Activated CD4-positive, alpha-beta T cell treated with anti-CD3 and anti-CD28 coated beads, Interleukin-2, amount 10 ng/mL, durations not matched to agents 7 days and 5 days (primary cell): ENCODE measurements at regions not wholly inside any gene's neighbourhood (a gene's known extent, or its start where the extent isn't known, plus 50 kb on each side); places are given as distances from the start of the nearest gene placed in this dataset.

Experiments used
- CTCF ChIA-PET: fragments of 350-600 bp; sonication (Branson Sonifier 250); formaldehyde crosslinking; loops from one replicate; lab custom pipeline; 2021; ENCODE audit warnings: antibody characterized with exemption; lab: Charles Lee
- POLR2A ChIA-PET: fragments of 350-600 bp; sonication (Branson Sonifier 250); formaldehyde crosslinking; loops from one replicate; lab custom pipeline; 2021; ENCODE audit warnings: antibody characterized with exemption; lab: Charles Lee
- DNase-seq: peaks from one replicate; pipeline ENCODE4 v3.0.0-alpha.2; 2020
- H3K27ac Mint-ChIP-seq: one replicate; pipeline ENCODE4 v1.8.0; 2021; ENCODE audit warnings: mild to moderate bottlenecking, moderate library complexity, mixed read lengths
- H3K27me3 Mint-ChIP-seq: one replicate; pipeline ENCODE4 v1.8.0; 2021; ENCODE audit warnings: mixed read lengths
- H3K36me3 Mint-ChIP-seq: one replicate; pipeline ENCODE4 v1.8.0; 2021; ENCODE audit warnings: low read depth, mixed read lengths
- H3K4me1 Mint-ChIP-seq: one replicate; pipeline ENCODE4 v1.8.0; 2021; ENCODE audit warnings: mixed read lengths
- H3K4me3 Mint-ChIP-seq: one replicate; pipeline ENCODE4 v1.8.0; 2021; ENCODE audit warnings: mild to moderate bottlenecking, moderate library complexity, mixed read lengths
- H3K9me3 Mint-ChIP-seq: one replicate; pipeline ENCODE4 v1.8.0; 2021; ENCODE audit warnings: mixed read lengths

DNA sequence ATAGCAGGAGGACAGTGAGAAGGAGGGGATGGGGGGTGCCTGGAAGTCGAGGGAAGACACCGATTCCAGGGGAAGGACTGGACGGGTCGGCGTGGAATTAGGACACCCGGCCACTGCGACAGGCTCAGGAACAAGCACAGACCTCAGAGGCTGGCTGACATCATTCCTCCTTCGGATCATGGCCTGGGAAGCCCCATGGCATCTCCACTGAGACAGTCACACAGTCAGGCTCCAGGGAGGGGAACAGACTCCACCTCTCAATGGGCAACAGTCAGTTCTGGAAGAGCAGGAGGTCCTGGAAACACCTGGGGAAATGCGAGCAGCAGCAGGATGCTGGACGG, 67.9 kb upstream of the FBRSL1 start:
- no peak overlapping the region for H3K4me3 Mint-ChIP-seq
- peaks cover 8% of the 10 kb centered on the region for H3K4me1 Mint-ChIP-seq
- H3K36me3 Mint-ChIP-seq = no peaks in the 10 kb centered on the region
- H3K27me3 Mint-ChIP-seq = peaks cover 15% of the 10 kb centered on the region
- DNase-seq = no peak
- H3K9me3 Mint-ChIP-seq = peaks cover 5% of the 10 kb centered on the region
- ChIA-PET CTCF (no interaction called here), POLR2A (no interaction called here)
- H3K27ac Mint-ChIP-seq = no peak overlapping the region

DNA sequence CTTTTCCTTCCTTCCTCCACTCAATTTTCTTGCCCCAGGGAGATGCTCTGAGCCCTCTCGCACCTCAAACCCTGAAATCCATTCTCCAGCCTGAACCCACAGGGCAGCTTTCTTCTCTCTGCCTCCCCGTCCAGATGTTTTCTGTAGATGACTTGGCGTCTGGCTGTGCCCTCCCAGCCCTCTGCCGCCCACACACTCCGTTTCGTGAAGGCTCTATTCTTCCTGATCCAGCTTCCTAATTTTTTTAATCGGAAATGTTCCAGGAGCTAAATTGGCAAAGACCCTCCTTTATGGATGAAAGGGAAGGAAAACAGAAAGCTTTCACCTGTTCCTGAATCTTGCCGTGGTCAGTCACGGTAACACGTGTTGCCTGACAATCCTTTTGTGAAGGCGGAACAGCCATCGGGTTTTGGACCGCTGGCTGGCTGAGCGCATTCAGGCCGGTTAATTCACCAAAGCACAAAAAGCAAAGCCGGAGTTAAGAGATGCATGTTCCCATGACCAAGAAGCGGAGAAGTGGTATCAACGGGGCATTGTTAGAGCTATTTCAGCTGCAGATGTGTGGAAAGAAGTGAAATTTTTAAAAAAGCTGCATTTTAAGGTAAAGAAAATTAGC, 70.2 kb upstream of the FBRSL1 start:
- CTCF ChIA-PET = interaction anchor here (1.5 to 1.6 kb wide), 2 partner anchors 11 to 139 kb away, joined by 3 to 4 read pairs; no protein-coding TSS in a partner anchor
- no peaks in the 10 kb centered on the region for H3K9me3 Mint-ChIP-seq
- POLR2A ChIA-PET = no interaction called here
- DNase-seq = no peak
- H3K4me3 Mint-ChIP-seq = no peak overlapping the region
- peaks cover 15% of the 10 kb centered on the region for H3K27me3 Mint-ChIP-seq
- peaks cover 11% of the 10 kb centered on the region for H3K4me1 Mint-ChIP-seq
- no peak overlapping the region for H3K27ac Mint-ChIP-seq
- H3K36me3 Mint-ChIP-seq = no peaks in the 10 kb centered on the region

DNA sequence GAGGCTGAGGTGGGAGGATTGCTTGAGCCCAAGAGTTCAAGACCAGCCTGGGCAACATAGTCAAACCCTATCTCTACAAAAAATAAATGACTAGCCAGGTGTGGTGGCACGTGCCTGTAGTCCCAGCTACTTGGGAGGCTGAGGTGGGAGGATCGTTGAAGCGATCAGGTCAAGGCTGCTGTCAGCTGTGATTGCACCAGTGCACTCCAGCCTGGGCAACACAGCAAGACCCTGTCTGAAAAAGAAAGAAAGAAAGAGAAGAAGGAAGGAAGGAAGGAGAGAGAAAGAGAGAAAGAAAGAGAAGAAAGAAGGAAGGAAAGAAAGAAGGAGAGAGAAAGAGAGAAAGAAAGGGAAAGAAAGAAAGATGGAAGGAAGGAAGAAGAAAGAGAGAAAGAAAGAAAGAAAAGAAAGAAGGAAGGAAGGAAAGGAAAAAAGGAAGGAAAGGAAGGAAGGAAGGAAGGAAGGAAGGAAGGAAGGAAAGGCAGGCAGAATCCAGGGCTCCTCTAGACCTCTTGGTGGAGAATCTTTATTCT, 71.5 kb upstream of the FBRSL1 start:
- H3K27me3 Mint-ChIP-seq = peaks cover 15% of the 10 kb centered on the region
- no peaks in the 10 kb centered on the region for H3K9me3 Mint-ChIP-seq
- ChIA-PET CTCF (interaction anchor here (1.0 kb wide), 1 partner anchor 12 kb away, joined by 3 read pairs; no protein-coding TSS in a partner anchor), POLR2A (no interaction called here)
- no peak for DNase-seq
- no peaks in the 10 kb centered on the region for H3K36me3 Mint-ChIP-seq
- peaks cover 11% of the 10 kb centered on the region for H3K4me1 Mint-ChIP-seq
- no peak overlapping the region for H3K4me3 Mint-ChIP-seq
- peak overlapping the region; percentile 64 for H3K27ac Mint-ChIP-seq

DNA sequence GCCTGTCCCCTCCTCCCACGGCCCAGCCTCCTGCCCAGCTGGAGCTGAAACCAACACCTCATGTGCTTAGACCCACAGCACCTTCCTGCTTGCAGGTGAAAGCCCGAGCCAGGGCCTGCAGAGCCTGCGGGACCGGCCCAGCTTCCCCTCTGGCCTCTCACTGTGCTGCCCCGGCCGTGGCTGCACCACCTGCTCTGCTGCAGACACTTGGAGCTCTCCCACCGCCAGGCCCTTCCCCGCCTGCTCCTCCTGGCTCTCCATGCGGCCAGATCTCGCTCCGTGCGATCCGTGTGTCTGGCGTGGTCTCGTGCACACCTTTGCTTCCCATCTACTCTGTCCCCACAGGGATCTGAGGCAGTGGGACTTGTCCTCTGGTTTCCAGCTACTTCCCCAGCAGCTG, 72.2 kb upstream of the FBRSL1 start:
- Mint-ChIP-seq H3K4me1 (peaks cover 8% of the 10 kb centered on the region), H3K9me3 (no peaks in the 10 kb centered on the region), H3K27ac (no peak overlapping the region), H3K27me3 (peaks cover 12% of the 10 kb centered on the region), H3K36me3 (no peaks in the 10 kb centered on the region), H3K4me3 (no peak overlapping the region)
- ChIA-PET POLR2A (no interaction called here), CTCF (interaction anchor here (0.6 to 1.0 kb wide), 2 partner anchors 12 to 254 kb away, joined by 3 read pairs; no protein-coding TSS in a partner anchor)
- DNase-seq = no peak

DNA sequence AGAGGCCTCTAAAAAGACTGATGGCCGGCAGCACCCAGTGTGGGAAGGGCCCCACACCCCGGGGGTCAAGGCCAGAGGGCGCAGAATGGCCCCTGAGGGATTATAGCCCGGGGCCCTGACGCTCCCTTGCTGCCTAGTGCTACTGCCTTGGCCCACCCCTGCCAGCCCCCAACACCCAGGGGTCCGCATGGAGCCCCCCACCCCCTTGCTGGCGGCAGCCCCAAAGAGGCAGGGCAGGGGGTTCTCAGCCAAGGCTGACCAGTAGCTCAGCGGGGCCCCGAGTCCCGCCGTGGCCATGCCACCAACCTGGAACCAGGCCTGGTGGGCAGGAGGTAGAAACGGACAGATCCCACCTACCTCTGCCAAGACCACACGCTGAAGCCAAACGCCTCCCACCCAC, 73.1 kb upstream of the FBRSL1 start:
- Mint-ChIP-seq H3K9me3 (no peaks in the 10 kb centered on the region), H3K27me3 (peaks cover 9% of the 10 kb centered on the region), H3K36me3 (no peaks in the 10 kb centered on the region), H3K4me3 (no peak overlapping the region), H3K27ac (no peak overlapping the region), H3K4me1 (peaks cover 5% of the 10 kb centered on the region)
- DNase-seq = no peak
- CTCF ChIA-PET = no interaction called here
- POLR2A ChIA-PET = no interaction called here

DNA sequence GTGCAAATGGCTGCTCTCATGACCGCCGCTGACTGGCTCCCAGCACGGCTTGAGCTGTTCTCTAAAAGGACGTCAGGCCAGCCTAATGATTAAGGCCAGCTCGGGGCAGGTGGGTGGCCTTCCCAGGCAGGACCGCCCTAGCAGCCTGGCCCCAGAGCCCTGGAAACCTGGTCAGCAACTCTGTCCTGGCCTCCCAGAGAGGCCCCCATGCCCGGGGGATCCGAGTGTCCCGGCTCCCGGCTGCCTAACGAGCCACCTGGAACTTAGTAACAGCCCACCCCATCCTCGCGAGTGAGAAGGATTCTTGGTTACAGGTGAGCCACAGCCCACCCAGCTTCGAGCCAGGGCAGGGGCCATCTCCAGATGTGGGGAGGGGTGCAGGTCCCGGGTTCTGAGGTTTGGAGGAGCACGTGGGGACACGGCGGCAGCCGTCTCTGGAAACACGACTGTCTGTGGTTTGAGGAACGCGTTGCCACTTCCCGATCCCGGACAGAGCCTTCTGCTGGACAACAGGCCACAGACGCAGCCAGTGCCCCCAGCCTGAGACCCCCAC, 73.8 kb upstream of the FBRSL1 start:
- H3K4me1 Mint-ChIP-seq = peaks cover 5% of the 10 kb centered on the region
- H3K36me3 Mint-ChIP-seq = no peaks in the 10 kb centered on the region
- CTCF ChIA-PET = interaction anchor here (1.0 to 3.3 kb wide), 8 partner anchors 8 to 237 kb away, joined by 3 to 21 read pairs (median 4); no protein-coding TSS in a partner anchor
- peaks cover 7% of the 10 kb centered on the region for H3K27me3 Mint-ChIP-seq
- no peak for DNase-seq
- no peak overlapping the region for H3K4me3 Mint-ChIP-seq
- POLR2A ChIA-PET = no interaction called here
- H3K27ac Mint-ChIP-seq = no peak overlapping the region
- no peaks in the 10 kb centered on the region for H3K9me3 Mint-ChIP-seq

DNA sequence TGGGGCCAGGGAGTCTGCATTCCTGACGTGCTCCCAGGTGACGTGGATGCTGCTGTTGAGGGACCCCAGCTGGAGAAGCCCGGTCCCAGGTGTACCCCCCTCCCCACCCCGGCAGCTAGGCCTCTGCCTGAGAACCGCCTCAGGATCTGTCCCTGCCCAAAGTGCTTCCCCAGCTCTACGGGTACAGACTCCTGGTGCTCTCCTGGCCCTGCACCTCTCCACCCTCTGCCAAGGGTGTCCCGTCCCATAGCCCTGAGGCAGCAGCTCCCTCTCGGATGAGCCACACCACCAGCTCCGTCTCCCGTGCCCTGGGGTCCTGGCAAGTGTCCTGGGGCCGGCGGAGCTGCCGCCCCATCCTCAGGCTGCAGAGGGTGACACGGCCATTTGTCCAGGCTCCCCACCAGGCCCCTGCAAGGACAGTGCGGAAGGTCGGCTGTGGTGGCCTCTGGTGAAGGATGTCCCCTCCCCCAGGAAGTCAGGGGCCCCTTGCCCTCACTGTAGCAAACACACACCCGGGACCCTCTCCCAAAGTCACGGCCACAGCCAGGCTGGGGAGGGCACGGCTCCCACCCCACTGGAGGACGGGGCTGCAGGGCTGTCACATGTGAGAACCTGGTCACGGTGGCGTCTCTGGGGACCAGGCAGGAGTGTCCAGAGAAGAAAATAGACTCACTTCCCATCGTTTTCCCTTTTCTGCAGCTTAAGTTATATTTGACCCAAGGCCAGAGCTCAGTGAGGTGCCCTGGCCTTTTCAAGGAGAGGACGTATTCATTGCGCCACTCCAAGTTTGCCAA, 74.4 kb upstream of the FBRSL1 start:
- H3K27ac Mint-ChIP-seq = no peak overlapping the region
- no peak overlapping the region for H3K4me3 Mint-ChIP-seq
- peaks cover 7% of the 10 kb centered on the region for H3K27me3 Mint-ChIP-seq
- POLR2A ChIA-PET = no interaction called here
- H3K36me3 Mint-ChIP-seq = no peaks in the 10 kb centered on the region
- no peaks in the 10 kb centered on the region for H3K9me3 Mint-ChIP-seq
- CTCF ChIA-PET = interaction anchor here (0.7 to 3.3 kb wide), 24 partner anchors 9 to 262 kb away, joined by 3 to 21 read pairs (median 4); no protein-coding TSS in a partner anchor
- DNase-seq = no peak
- H3K4me1 Mint-ChIP-seq = peaks cover 5% of the 10 kb centered on the region

DNA sequence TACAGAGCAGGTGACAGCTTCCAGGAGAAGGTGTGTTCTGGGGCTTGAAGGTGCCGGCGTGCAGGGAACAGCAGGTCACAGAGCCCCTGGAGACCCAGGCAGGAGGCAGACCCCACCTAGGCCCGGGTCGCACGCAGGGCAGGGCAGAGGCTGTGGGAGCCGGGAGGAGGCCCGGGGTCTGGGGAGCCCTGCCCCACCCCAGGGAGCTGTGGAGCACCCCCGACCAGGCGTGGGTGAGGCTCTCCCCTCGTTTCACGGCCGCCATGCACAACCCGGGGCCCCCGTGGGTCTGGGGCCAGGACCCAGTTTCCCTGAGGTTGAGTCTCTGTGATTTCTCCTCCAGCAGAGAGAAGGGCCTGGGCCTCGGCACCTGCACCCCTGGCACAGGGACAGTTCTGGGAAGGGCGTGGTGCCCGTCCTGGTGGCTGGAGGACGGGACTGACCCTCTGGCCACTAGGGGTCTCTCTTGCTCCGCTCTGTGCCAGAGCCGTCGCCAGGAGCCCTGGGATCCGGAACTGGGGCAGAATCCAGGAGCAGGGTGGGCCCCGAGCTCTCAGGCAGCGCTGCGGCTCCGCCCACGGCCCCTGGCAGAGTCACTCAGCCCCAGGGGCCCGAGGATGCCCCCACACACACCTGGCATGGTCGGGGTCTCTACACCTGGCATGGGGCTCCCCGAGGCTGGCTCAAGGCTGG, 75.2 kb upstream of the FBRSL1 start:
- H3K27ac Mint-ChIP-seq = peak overlapping the region; percentile 54
- ChIA-PET CTCF (interaction anchor here (0.7 to 3.3 kb wide), 26 partner anchors 9 to 261 kb away, joined by 3 to 21 read pairs (median 4); no protein-coding TSS in a partner anchor), POLR2A (no interaction called here)
- H3K36me3 Mint-ChIP-seq = no peaks in the 10 kb centered on the region
- H3K9me3 Mint-ChIP-seq = no peaks in the 10 kb centered on the region
- H3K4me3 Mint-ChIP-seq = no peak overlapping the region
- H3K4me1 Mint-ChIP-seq = peaks cover 5% of the 10 kb centered on the region
- peak; percentile 84 for DNase-seq
- H3K27me3 Mint-ChIP-seq = peaks cover 7% of the 10 kb centered on the region

DNA sequence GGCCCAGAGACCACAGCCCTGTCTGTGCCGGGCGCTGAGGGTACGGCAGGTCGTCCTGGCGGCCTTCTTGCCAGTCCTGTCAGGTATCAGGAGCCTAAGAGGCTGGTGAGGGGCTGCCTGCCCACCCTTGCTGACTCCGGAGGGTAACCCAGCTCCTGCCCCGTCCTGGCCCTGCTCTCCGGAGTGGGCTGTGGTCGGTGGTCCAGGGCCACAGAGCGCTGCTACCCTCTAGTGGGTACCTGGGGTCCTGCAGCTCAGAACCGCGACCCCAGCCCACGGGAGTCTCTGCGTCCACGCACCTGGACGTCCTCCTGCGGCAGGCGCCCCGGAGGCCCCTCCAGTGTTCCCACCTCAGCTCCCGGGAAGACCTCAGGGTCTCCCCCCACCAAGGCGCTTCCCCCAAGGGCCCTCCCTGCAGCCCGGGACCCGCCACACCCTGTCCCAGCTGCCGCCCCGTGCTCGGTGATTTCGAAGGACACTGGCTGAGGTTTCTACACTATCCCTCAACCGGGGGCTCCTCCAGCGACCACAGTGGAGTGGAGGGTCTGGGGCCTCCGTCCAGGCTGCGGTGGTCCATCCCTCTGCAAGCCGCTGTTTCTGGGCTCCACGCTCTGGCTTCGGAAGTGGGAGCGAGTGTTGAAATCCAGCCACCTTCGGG, 75.9 kb upstream of the FBRSL1 start:
- no peaks in the 10 kb centered on the region for H3K9me3 Mint-ChIP-seq
- peaks cover 5% of the 10 kb centered on the region for H3K4me1 Mint-ChIP-seq
- no peak overlapping the region for H3K27ac Mint-ChIP-seq
- H3K4me3 Mint-ChIP-seq = no peak overlapping the region
- POLR2A ChIA-PET = no interaction called here
- DNase-seq = no peak
- H3K36me3 Mint-ChIP-seq = no peaks in the 10 kb centered on the region
- CTCF ChIA-PET = interaction anchor here (0.7 to 3.3 kb wide), 13 partner anchors 11 to 260 kb away, joined by 3 to 21 read pairs (median 5); no protein-coding TSS in a partner anchor
- peaks cover 6% of the 10 kb centered on the region for H3K27me3 Mint-ChIP-seq

DNA sequence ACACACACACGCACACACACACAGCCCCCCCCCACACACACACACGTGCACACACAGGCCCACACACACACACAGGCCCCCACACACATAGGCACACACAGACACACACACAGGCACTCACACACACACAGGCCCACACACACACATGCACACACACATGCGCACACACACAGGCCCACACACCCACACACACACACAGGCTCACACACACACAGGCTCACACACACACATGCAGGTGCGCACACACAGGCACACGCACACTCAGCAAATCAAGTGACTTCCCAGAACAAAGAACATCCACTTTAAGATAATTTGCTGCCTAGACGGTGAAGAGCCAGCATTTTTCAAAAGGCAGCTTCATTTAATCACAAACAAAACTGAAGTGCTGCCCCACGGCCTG, 78.5 kb upstream of the FBRSL1 start:
- POLR2A ChIA-PET = no interaction called here
- no peak for DNase-seq
- Mint-ChIP-seq H3K36me3 (no peaks in the 10 kb centered on the region), H3K27ac (no peak overlapping the region), H3K4me1 (peaks cover 5% of the 10 kb centered on the region), H3K27me3 (no peaks in the 10 kb centered on the region), H3K4me3 (no peak overlapping the region), H3K9me3 (no peaks in the 10 kb centered on the region)
- CTCF ChIA-PET = no interaction called here

DNA sequence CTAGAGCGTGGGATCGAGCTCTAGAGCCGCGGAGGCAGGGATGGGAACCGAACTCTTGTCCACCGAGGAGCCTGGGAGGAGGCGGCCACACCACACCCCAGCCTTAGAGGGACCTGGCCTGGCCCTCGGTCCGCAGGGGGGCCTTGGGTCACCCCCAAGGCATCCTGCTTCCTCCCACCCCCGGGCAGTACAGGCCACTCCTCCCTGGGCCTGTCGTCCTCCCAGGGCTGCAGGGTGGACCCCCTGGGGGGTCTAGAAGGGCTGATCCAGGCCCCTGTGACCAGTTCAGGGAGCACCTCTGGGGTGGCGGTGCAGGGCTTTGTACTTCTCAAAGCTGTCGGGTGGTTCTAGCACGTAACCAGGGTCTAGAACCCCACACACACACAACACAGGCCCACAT, 79.1 kb upstream of the FBRSL1 start:
- CTCF ChIA-PET = no interaction called here
- H3K27me3 Mint-ChIP-seq = no peaks in the 10 kb centered on the region
- POLR2A ChIA-PET = no interaction called here
- H3K9me3 Mint-ChIP-seq = no peaks in the 10 kb centered on the region
- no peaks in the 10 kb centered on the region for H3K36me3 Mint-ChIP-seq
- peaks cover 4% of the 10 kb centered on the region for H3K4me1 Mint-ChIP-seq
- no peak for DNase-seq
- H3K27ac Mint-ChIP-seq = no peak overlapping the region
- no peak overlapping the region for H3K4me3 Mint-ChIP-seq

DNA sequence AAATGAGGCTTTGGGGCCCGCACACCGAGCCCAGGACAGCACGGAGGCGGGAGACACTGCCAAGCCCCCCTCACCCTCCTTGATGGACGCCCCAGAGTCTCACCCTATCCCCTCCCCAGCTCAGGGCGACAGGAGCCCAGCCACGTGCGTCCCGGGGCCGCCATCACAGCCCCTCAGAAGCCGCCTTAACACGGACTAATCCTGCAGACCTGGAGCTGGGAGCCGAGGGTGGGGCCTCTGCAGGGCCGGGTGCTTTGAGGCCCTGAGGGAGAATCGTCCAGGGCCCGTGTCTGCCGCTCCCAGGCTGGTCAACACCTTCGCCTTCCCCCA, 79.7 kb upstream of the FBRSL1 start:
- Mint-ChIP-seq H3K27me3 (no peaks in the 10 kb centered on the region), H3K9me3 (no peaks in the 10 kb centered on the region)

More for the DNA sequence above, 79.7 kb upstream of the FBRSL1 start:
- H3K4me3 Mint-ChIP-seq = no peak overlapping the region
- no peaks in the 10 kb centered on the region for H3K36me3 Mint-ChIP-seq
- no peak overlapping the region for H3K27ac Mint-ChIP-seq
- ChIA-PET POLR2A (no interaction called here), CTCF (no interaction called here)
- H3K4me1 Mint-ChIP-seq = peaks cover 4% of the 10 kb centered on the region
- no peak for DNase-seq
